ENCODE measurements at regions not wholly inside any gene's neighbourhood (a gene's known extent, or its start where the extent isn't known, plus 50 kb on each side); places are given as distances from the start of the nearest gene placed in this dataset.
"Not testable (repeated sequence)": the region's sequence is repeated elsewhere in the genome, so short reads cannot be mapped to it uniquely, and the experiment has no call there.

GRCh38 chr7:152925412-152926147 lies 166.0 kb downstream of the ACTR3B start:
- Mint-ChIP-seq H3K4me1 (peaks cover 0 to 3% (median 0%) of the 10 kb centered on the region in 3 donors), H3K36me3 (peaks cover 0 to 11% (median 0%) of the 10 kb centered on the region in 3 donors), H3K27ac (no peak overlapping the region), H3K9me3 (peaks cover 0 to 14% (median 4%) of the 10 kb centered on the region in 5 donors), H3K4me3 (no peak overlapping the region), H3K27me3 (peaks cover 22 to 44% of the 10 kb centered on the region in 2 donors)
- H3K4me3 ChIP-seq (ENCODE audit: low read length) = no peak overlapping the region
- POLR2A ChIA-PET = no interaction called here
- CTCF ChIA-PET = no interaction called here
- H3K36me3 ChIP-seq (ENCODE audit: insufficient read depth, low read length) = no peaks in the 10 kb centered on the region
- H3K9me3 ChIP-seq (ENCODE audit: low read length) = no peaks in the 10 kb centered on the region
- H3K4me1 ChIP-seq (ENCODE audit: insufficient read depth, low read length) = no peaks in the 10 kb centered on the region
- peaks cover 12% of the 10 kb centered on the region for H3K27me3 ChIP-seq (ENCODE audit: insufficient read depth, low read length, poor library complexity, severe bottlenecking)
- no peak for DNase-seq
- H3K27ac ChIP-seq (ENCODE audit: low read depth, low read length) = no peak overlapping the region

GRCh38 chr7:152931633-152932032 lies 172.1 kb downstream of the ACTR3B start:
- H3K9me3 Mint-ChIP-seq = peaks cover 0 to 4% (median 0%) of the 10 kb centered on the region in 5 donors
- H3K4me3 Mint-ChIP-seq = no peak overlapping the region
- POLR2A ChIA-PET = no interaction called here
- H3K27ac ChIP-seq (ENCODE audit: low read depth, low read length) = no peak overlapping the region
- H3K36me3 Mint-ChIP-seq = peaks cover 0 to 4% (median 3%) of the 10 kb centered on the region in 3 donors
- H3K9me3 ChIP-seq (ENCODE audit: low read length) = no peaks in the 10 kb centered on the region
- H3K27ac Mint-ChIP-seq = no peak overlapping the region
- H3K36me3 ChIP-seq (ENCODE audit: insufficient read depth, low read length) = no peaks in the 10 kb centered on the region
- H3K27me3 Mint-ChIP-seq = peaks cover 0 to 3% of the 10 kb centered on the region in 2 donors
- H3K4me3 ChIP-seq (ENCODE audit: low read length) = no peak overlapping the region
- no peak for DNase-seq
- no peaks in the 10 kb centered on the region for H3K4me1 Mint-ChIP-seq
- no peaks in the 10 kb centered on the region for H3K27me3 ChIP-seq (ENCODE audit: insufficient read depth, low read length, poor library complexity, severe bottlenecking)
- no peaks in the 10 kb centered on the region for H3K4me1 ChIP-seq (ENCODE audit: insufficient read depth, low read length)
- CTCF ChIA-PET = no interaction called here

GRCh38 chr7:152937282-152937681 lies 177.7 kb downstream of the ACTR3B start:
- H3K27ac Mint-ChIP-seq = no peak overlapping the region
- no peak overlapping the region for H3K4me3 ChIP-seq (ENCODE audit: low read length)
- no peaks in the 10 kb centered on the region for H3K9me3 ChIP-seq (ENCODE audit: low read length)
- H3K27me3 Mint-ChIP-seq = peaks cover 0 to 1% of the 10 kb centered on the region in 2 donors
- no peak overlapping the region for H3K27ac ChIP-seq (ENCODE audit: low read depth, low read length)
- CTCF ChIA-PET = no interaction called here
- peaks cover 0 to 3% (median under 1%) of the 10 kb centered on the region in 3 donors for H3K36me3 Mint-ChIP-seq
- H3K4me1 Mint-ChIP-seq = no peaks in the 10 kb centered on the region
- H3K36me3 ChIP-seq (ENCODE audit: insufficient read depth, low read length) = no peaks in the 10 kb centered on the region
- no peaks in the 10 kb centered on the region for H3K27me3 ChIP-seq (ENCODE audit: insufficient read depth, low read length, poor library complexity, severe bottlenecking)
- H3K4me1 ChIP-seq (ENCODE audit: insufficient read depth, low read length) = no peaks in the 10 kb centered on the region
- H3K9me3 Mint-ChIP-seq = peaks cover 0 to 2% (median 0%) of the 10 kb centered on the region in 5 donors
- no peak for DNase-seq
- POLR2A ChIA-PET = no interaction called here
- H3K4me3 Mint-ChIP-seq = no peak overlapping the region

- CTCF ChIA-PET; H3K9me3 ChIP-seq (ENCODE audit: low read length); H3K27ac Mint-ChIP-seq; H3K4me1 Mint-ChIP-seq; POLR2A ChIA-PET; H3K36me3 ChIP-seq (ENCODE audit: insufficient read depth, low read length); H3K27ac ChIP-seq (ENCODE audit: low read depth, low read length); H3K27me3 ChIP-seq (ENCODE audit: insufficient read depth, low read length, poor library complexity, severe bottlenecking); H3K4me3 Mint-ChIP-seq; DNase-seq; H3K4me3 ChIP-seq (ENCODE audit: low read length); H3K4me1 ChIP-seq (ENCODE audit: insufficient read depth, low read length); H3K9me3 Mint-ChIP-seq: not testable (repeated sequence)
- H3K27me3 Mint-ChIP-seq = peaks cover 0 to 16% of the 10 kb centered on the region in 2 donors
- H3K36me3 Mint-ChIP-seq = peaks cover 0 to 14% (median 0%) of the 10 kb centered on the region in 3 donors
Observed at GRCh38 chr7:152946616-152947015, 187.1 kb downstream of the ACTR3B start.

GRCh38 chr7:152947686-152948085 lies 188.1 kb downstream of the ACTR3B start:
- no peak overlapping the region for H3K4me3 ChIP-seq (ENCODE audit: low read length)
- ChIA-PET CTCF (no interaction called here), POLR2A (no interaction called here)
- H3K4me1 ChIP-seq (ENCODE audit: insufficient read depth, low read length) = no peaks in the 10 kb centered on the region
- no peak overlapping the region for H3K27ac ChIP-seq (ENCODE audit: low read depth, low read length)
- H3K4me3 Mint-ChIP-seq = no peak overlapping the region
- H3K27me3 Mint-ChIP-seq = peaks cover 1 to 16% of the 10 kb centered on the region in 2 donors
- no peaks in the 10 kb centered on the region for H3K36me3 ChIP-seq (ENCODE audit: insufficient read depth, low read length)
- peaks cover 0 to 1% (median 0%) of the 10 kb centered on the region in 3 donors for H3K4me1 Mint-ChIP-seq
- no peaks in the 10 kb centered on the region for H3K27me3 ChIP-seq (ENCODE audit: insufficient read depth, low read length, poor library complexity, severe bottlenecking)
- peaks cover 0 to 8% (median 3%) of the 10 kb centered on the region in 5 donors for H3K9me3 Mint-ChIP-seq
- DNase-seq = no peak
- peaks cover 0 to 11% (median 0%) of the 10 kb centered on the region in 3 donors for H3K36me3 Mint-ChIP-seq
- H3K27ac Mint-ChIP-seq = no peak overlapping the region
- H3K9me3 ChIP-seq (ENCODE audit: low read length) = no peaks in the 10 kb centered on the region

GRCh38 chr7:152949253-152949652 lies 189.7 kb downstream of the ACTR3B start:
- H3K27ac ChIP-seq (ENCODE audit: low read depth, low read length) = no peak overlapping the region
- Mint-ChIP-seq H3K27ac (no peak overlapping the region), H3K27me3 (peaks cover 1 to 13% of the 10 kb centered on the region in 2 donors), H3K36me3 (peaks cover 0 to 11% (median 0%) of the 10 kb centered on the region in 3 donors), H3K9me3 (peaks cover 0 to 8% (median 3%) of the 10 kb centered on the region in 5 donors), H3K4me1 (peaks cover 0 to under 1% (median 0%) of the 10 kb centered on the region in 3 donors), H3K4me3 (no peak overlapping the region)
- H3K4me1 ChIP-seq (ENCODE audit: insufficient read depth, low read length) = no peaks in the 10 kb centered on the region
- no peaks in the 10 kb centered on the region for H3K9me3 ChIP-seq (ENCODE audit: low read length)
- CTCF ChIA-PET = no interaction called here
- no peak overlapping the region for H3K4me3 ChIP-seq (ENCODE audit: low read length)
- DNase-seq = no peak
- H3K27me3 ChIP-seq (ENCODE audit: insufficient read depth, low read length, poor library complexity, severe bottlenecking) = no peaks in the 10 kb centered on the region
- H3K36me3 ChIP-seq (ENCODE audit: insufficient read depth, low read length) = no peaks in the 10 kb centered on the region
- POLR2A ChIA-PET = no interaction called here

- Mint-ChIP-seq H3K27ac (no peak overlapping the region), H3K9me3 (peaks cover 0 to 8% (median 3%) of the 10 kb centered on the region in 5 donors), H3K36me3 (peaks cover 0 to 11% (median 0%) of the 10 kb centered on the region in 3 donors), H3K4me3 (no peak overlapping the region), H3K4me1 (no peaks in the 10 kb centered on the region), H3K27me3 (peaks cover 1 to 11% of the 10 kb centered on the region in 2 donors)
- Histone ChIP-seq H3K4me1 (ENCODE audit: insufficient read depth, low read length) (no peaks in the 10 kb centered on the region), H3K27ac (ENCODE audit: low read depth, low read length) (no peak overlapping the region), H3K9me3 (ENCODE audit: low read length) (no peaks in the 10 kb centered on the region), H3K4me3 (ENCODE audit: low read length) (no peak overlapping the region), H3K27me3 (ENCODE audit: insufficient read depth, low read length, poor library complexity, severe bottlenecking) (no peaks in the 10 kb centered on the region), H3K36me3 (ENCODE audit: insufficient read depth, low read length) (no peaks in the 10 kb centered on the region)
- DNase-seq = no peak
- POLR2A ChIA-PET = no interaction called here
- CTCF ChIA-PET = no interaction called here
Observed at GRCh38 chr7:152949790-152950189, 190.2 kb downstream of the ACTR3B start.

- Mint-ChIP-seq H3K27ac (no peak overlapping the region), H3K36me3 (peaks cover 0 to 4% (median 0%) of the 10 kb centered on the region in 3 donors), H3K4me3 (no peak overlapping the region), H3K4me1 (no peaks in the 10 kb centered on the region), H3K27me3 (peaks cover 1 to 9% of the 10 kb centered on the region in 2 donors), H3K9me3 (peaks cover 0 to 14% (median 3%) of the 10 kb centered on the region in 5 donors)
- Histone ChIP-seq H3K36me3 (ENCODE audit: insufficient read depth, low read length) (no peaks in the 10 kb centered on the region), H3K4me3 (ENCODE audit: low read length) (no peak overlapping the region), H3K9me3 (ENCODE audit: low read length) (no peaks in the 10 kb centered on the region), H3K27ac (ENCODE audit: low read depth, low read length) (no peak overlapping the region), H3K4me1 (ENCODE audit: insufficient read depth, low read length) (no peaks in the 10 kb centered on the region), H3K27me3 (ENCODE audit: insufficient read depth, low read length, poor library complexity, severe bottlenecking) (no peaks in the 10 kb centered on the region)
- no peak for DNase-seq
- CTCF ChIA-PET = no interaction called here
- POLR2A ChIA-PET = no interaction called here
Observed at GRCh38 chr7:152956006-152956405, 196.5 kb downstream of the ACTR3B start.
